Suprapubic skin (tissue), 4 donors: ENCODE measurements at regions not wholly inside any gene's neighbourhood (a gene's known extent, or its start where the extent isn't known, plus 50 kb on each side); places are given as distances from the start of the nearest gene placed in this dataset.

Experiments
- DNase-seq, 2 donors: peaks; one replicate each; pipeline ENCODE4 v3.0.0-alpha.2; 2019; ENCODE audit warnings: low spot score in 2 of 2
- H3K27ac ChIP-seq: fragments of 200-600 bp; sonication (generic); one replicate; pipeline ENCODE4 v1.5.1; 2019
- H3K27me3 ChIP-seq: fragments of 200-600 bp; sonication (generic); one replicate; pipeline ENCODE4 v1.5.1; 2019
- H3K36me3 ChIP-seq: fragments of 200-600 bp; sonication (generic); one replicate; pipeline ENCODE4 v1.5.1; 2019
- H3K4me1 ChIP-seq: fragments of 200-600 bp; sonication (generic); one replicate; pipeline ENCODE4 v1.5.1; 2019
- H3K4me3 ChIP-seq: fragments of 200-600 bp; sonication (generic); one replicate; pipeline ENCODE4 v1.5.1; 2019; ENCODE audit warnings: mild to moderate bottlenecking
- H3K9me3 ChIP-seq: fragments of 200-600 bp; sonication (generic); one replicate; pipeline ENCODE4 v1.5.1; 2019
- CTCF ChIP-seq, 2 donors: fragments of 200-600 bp in 1 of 2; fragments of 450-650 bp in 1 of 2; sonication (generic) in 1 of 2; IDR thresholded peaks; one replicate each; pipeline ENCODE4 v1.5.1; 2016 to 2019; ENCODE audit warnings: antibody characterized with exemption in 2 of 2, mild to moderate bottlenecking in 1 of 2, moderate library complexity in 1 of 2
- EP300 ChIP-seq: sonication (generic); formaldehyde crosslinking; IDR thresholded peaks from one replicate; pipeline ENCODE4 v1.6.1; 2017; ENCODE audit warnings: antibody characterized with exemption
- POLR2A ChIP-seq, 2 donors: fragments of 450-650 bp; IDR thresholded peaks; one replicate each; pipeline ENCODE4 v1.6.1; 2017; ENCODE audit warnings: antibody characterized with exemption in 2 of 2, mild to moderate bottlenecking in 2 of 2, moderate library complexity in 2 of 2
- POLR2AphosphoS5 ChIP-seq, 3 donors: sonication (generic); formaldehyde crosslinking; IDR thresholded peaks; one replicate each; pipeline ENCODE4 v1.6.1; 2017; ENCODE audit warnings: antibody characterized with exemption in 3 of 3
- WGBS: methylation state at CpG from one replicate; pipeline ENCODE4 v1.1.5; 2018; 5-methylcytosine and 5-hydroxymethylcytosine counted together

- WGBS = 80% methylated on average over 38 of the region's 40 CpGs
- H3K27ac ChIP-seq = no peak overlapping the region
- H3K9me3 ChIP-seq = no peaks in the 10 kb centered on the region
- no peak overlapping the region for H3K4me3 ChIP-seq
- DNase-seq = no peak
- H3K36me3 ChIP-seq = no peaks in the 10 kb centered on the region
- peaks cover 21% of the 10 kb centered on the region for H3K27me3 ChIP-seq
- TF ChIP-seq CTCF (IDR thresholded peaks at IDR 0.05) (no peak), EP300 (no peak), POLR2A (IDR thresholded peaks at IDR 0.05) (no peak), POLR2AphosphoS5 (IDR thresholded peaks at IDR 0.05) (no peak)
- H3K4me1 ChIP-seq = peaks cover 2% of the 10 kb centered on the region
Observed at GRCh38 chr17:77793146-77793970, 165.1 kb upstream of the TNRC6C start.

DNA sequence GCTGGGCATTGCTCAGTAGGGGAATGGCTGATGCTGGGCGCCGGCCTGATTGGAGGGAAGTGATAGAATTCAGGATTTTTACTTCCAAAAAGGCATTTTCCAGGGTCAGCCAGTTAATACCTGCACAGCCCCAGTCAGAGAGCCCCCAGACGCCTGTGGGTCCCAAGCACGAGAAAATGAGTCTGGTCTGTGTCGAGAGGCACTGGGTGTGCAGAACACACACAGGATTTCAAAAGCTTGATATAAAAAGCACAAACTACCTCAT lies 164.6 kb upstream of the TNRC6C start:
- Histone ChIP-seq H3K9me3 (no peaks in the 10 kb centered on the region), H3K4me1 (peaks cover 2% of the 10 kb centered on the region), H3K27ac (no peak overlapping the region), H3K36me3 (no peaks in the 10 kb centered on the region), H3K4me3 (no peak overlapping the region), H3K27me3 (peaks cover 21% of the 10 kb centered on the region)
- 94% methylated on average over 3 of the region's 5 CpGs for WGBS
- TF ChIP-seq POLR2AphosphoS5 (IDR thresholded peaks at IDR 0.05) (no peak), EP300 (no peak), POLR2A (IDR thresholded peaks at IDR 0.05) (no peak), CTCF (IDR thresholded peaks at IDR 0.05) (no peak)
- no peak for DNase-seq

DNA sequence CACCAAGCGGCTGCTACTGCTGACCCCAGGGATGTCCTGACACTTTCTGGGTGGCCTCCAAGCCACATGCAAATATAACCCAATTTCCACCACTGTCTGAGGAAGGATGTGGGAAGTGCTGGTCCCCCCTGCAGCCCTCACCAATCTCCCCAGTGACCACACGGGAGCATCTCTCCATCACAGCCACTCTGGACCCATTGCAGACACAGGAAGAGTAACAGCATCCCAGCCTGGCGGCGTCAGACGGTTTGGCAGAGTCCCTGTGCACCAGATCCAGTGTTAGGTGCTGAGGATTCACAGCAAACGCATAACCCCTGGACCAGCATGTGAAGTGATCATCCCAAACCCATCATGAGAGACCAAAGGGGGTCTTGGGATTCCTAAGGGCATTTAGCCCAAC lies 163.7 kb upstream of the TNRC6C start:
- no peak overlapping the region for H3K4me3 ChIP-seq
- WGBS = 91% methylated on average over 6 of the region's 6 CpGs

GRCh38 chr17:77795685-77796084 lies 162.8 kb upstream of the TNRC6C start:
- peaks cover 2% of the 10 kb centered on the region for H3K4me1 ChIP-seq
- no peak for DNase-seq
- TF ChIP-seq POLR2A (IDR thresholded peaks at IDR 0.05) = no peak
- no peak for TF ChIP-seq POLR2AphosphoS5 (IDR thresholded peaks at IDR 0.05)
- TF ChIP-seq EP300 = no peak
- no peak for TF ChIP-seq CTCF (IDR thresholded peaks at IDR 0.05)
- no peaks in the 10 kb centered on the region for H3K9me3 ChIP-seq
- H3K27ac ChIP-seq = no peak overlapping the region
- H3K27me3 ChIP-seq = peaks cover 17% of the 10 kb centered on the region
- H3K36me3 ChIP-seq = no peaks in the 10 kb centered on the region
- whole genome bisulfite sequencing = 89% methylated on average over 4 of the region's 4 CpGs
- no peak overlapping the region for H3K4me3 ChIP-seq

More for the DNA sequence above, 163.7 kb upstream of the TNRC6C start:
- H3K36me3 ChIP-seq = no peaks in the 10 kb centered on the region
- H3K4me1 ChIP-seq = peaks cover 2% of the 10 kb centered on the region
- H3K27ac ChIP-seq = no peak overlapping the region
- TF ChIP-seq POLR2A (IDR thresholded peaks at IDR 0.05) = no peak
- no peak for TF ChIP-seq EP300
- no peak for TF ChIP-seq POLR2AphosphoS5 (IDR thresholded peaks at IDR 0.05)
- TF ChIP-seq CTCF (IDR thresholded peaks at IDR 0.05) = no peak
- H3K27me3 ChIP-seq = peaks cover 24% of the 10 kb centered on the region
- no peaks in the 10 kb centered on the region for H3K9me3 ChIP-seq
- no peak for DNase-seq

DNA sequence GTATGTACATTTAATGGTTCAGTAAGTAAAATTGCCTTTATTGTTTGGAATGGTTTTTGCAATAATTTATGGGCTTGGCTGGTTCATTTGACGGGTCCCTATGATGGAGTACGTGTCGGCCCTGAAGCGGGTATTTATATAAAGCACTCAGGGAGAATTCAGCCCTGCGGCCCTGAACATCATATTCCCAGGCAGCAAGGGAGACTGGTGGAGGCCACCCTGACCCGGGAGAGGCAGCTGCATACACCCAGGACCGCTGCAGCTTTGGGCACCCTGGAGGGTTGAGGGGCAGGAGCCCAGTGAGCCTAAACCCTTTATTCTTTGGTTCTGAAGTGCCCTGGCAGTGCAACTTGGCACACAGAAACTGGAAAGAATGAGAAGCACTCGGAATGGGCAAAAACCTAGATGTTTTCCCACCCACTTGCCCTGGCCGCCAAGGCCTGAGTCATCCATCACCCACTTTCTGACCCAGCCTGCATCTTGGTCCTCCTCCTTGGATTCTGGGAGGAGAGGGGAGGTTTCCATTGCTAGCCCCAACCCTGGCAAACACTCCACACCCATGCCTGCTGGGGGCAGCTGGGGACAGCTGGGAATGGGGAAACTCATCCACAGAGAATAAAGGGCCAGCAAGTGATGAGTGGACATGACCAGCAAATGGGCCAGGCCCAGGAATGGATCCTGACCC lies 162.2 kb upstream of the TNRC6C start:
- no peaks in the 10 kb centered on the region for H3K36me3 ChIP-seq
- TF ChIP-seq POLR2AphosphoS5 (IDR thresholded peaks at IDR 0.05) = no peak
- no peak for TF ChIP-seq CTCF (IDR thresholded peaks at IDR 0.05)
- no peak for TF ChIP-seq EP300
- no peak for TF ChIP-seq POLR2A (IDR thresholded peaks at IDR 0.05)

More for the DNA sequence above, 162.2 kb upstream of the TNRC6C start:
- DNase-seq = no peak
- H3K4me1 ChIP-seq = peaks cover 2% of the 10 kb centered on the region
- no peaks in the 10 kb centered on the region for H3K9me3 ChIP-seq
- H3K4me3 ChIP-seq = no peak overlapping the region
- peaks cover 18% of the 10 kb centered on the region for H3K27me3 ChIP-seq
- no peak overlapping the region for H3K27ac ChIP-seq
- WGBS = 53% methylated on average over 7 of the region's 9 CpGs
